HG03064 (cell line): ENCODE measurements at regions not wholly inside any gene's neighbourhood (a gene's known extent, or its start where the extent isn't known, plus 50 kb on each side); places are given as distances from the start of the nearest gene placed in this dataset.
A peak's percentile ranks its signal among the peaks of the same experiment; 100 is the strongest.

Experiments used
- ATAC-seq: cut with Tn5 transposase; IDR thresholded peaks from one replicate; pipeline ENCODE4 v1.9.1; 2021; ENCODE audit warnings: low read depth; ENCODE audit not compliant: unreplicated experiment

GRCh38 chr18:76647322-76647721, 152.3 kb upstream of the ZNF516 start:
- no peak for ATAC-seq

- ATAC-seq = no peak
Measured at GRCh38 chr18:76644580-76644979, 149.5 kb upstream of the ZNF516 start.

- no peak for ATAC-seq
Measured at GRCh38 chr18:76643996-76644395, 149.0 kb upstream of the ZNF516 start.

- no peak for ATAC-seq
Measured at GRCh38 chr18:76643199-76643598, 148.2 kb upstream of the ZNF516 start.

GRCh38 chr18:76640438-76640837, 145.4 kb upstream of the ZNF516 start:
- ATAC-seq = no peak

GRCh38 chr18:76634564-76634963, 139.5 kb upstream of the ZNF516 start:
- no peak for ATAC-seq

- ATAC-seq = no peak
Measured at GRCh38 chr18:76633588-76634269, 138.7 kb upstream of the ZNF516 start.

- ATAC-seq = no peak
Measured at GRCh38 chr18:76627444-76627843, 132.4 kb upstream of the ZNF516 start.

- no peak for ATAC-seq
Measured at GRCh38 chr18:76626991-76627390, 131.9 kb upstream of the ZNF516 start.

- ATAC-seq = no peak
Measured at GRCh38 chr18:76622651-76623050, 127.6 kb upstream of the ZNF516 start.

- ATAC-seq = no peak
Measured at GRCh38 chr18:76621782-76622495, 126.9 kb upstream of the ZNF516 start.

- no peak for ATAC-seq
Measured at GRCh38 chr18:76621226-76621625, 126.2 kb upstream of the ZNF516 start.

- ATAC-seq = peak; percentile 84
Measured at GRCh38 chr18:76620321-76621170, 125.5 kb upstream of the ZNF516 start.

- ATAC-seq = peak; percentile 31
Measured at GRCh38 chr18:76619621-76620315, 124.7 kb upstream of the ZNF516 start.

GRCh38 chr18:76619261-76619620, 124.2 kb upstream of the ZNF516 start:
- no peak for ATAC-seq

GRCh38 chr18:76618721-76619120, 123.7 kb upstream of the ZNF516 start:
- ATAC-seq = no peak

- no peak for ATAC-seq
Measured at GRCh38 chr18:76616373-76616772, 121.3 kb upstream of the ZNF516 start.

GRCh38 chr18:76615065-76615733, 120.2 kb upstream of the ZNF516 start:
- no peak for ATAC-seq

- ATAC-seq = no peak
Measured at GRCh38 chr18:76613755-76614120, 118.7 kb upstream of the ZNF516 start.

- ATAC-seq = no peak
Measured at GRCh38 chr18:76613053-76613754, 118.2 kb upstream of the ZNF516 start.
